C4-2B (cell line): ENCODE measurements at regions not wholly inside any gene's neighbourhood (a gene's known extent, or its start where the extent isn't known, plus 50 kb on each side); places are given as distances from the start of the nearest gene placed in this dataset.

Experiments used
- H3K27ac ChIP-seq: fragments of 450-650 bp; 2 replicates; pipeline ENCODE4 v1.5.1; 2017
- ZFX ChIP-seq: fragments of 450-650 bp; IDR thresholded peaks from 2 replicates; pipeline ENCODE4 v1.6.1; 2017
- TF ChIP-seq, protein P1 (sequence below): fragments of 450-650 bp; conservative IDR thresholded peaks from 2 replicates; pipeline ENCODE4 v1.5.1; 2017; ENCODE audit warnings: mild to moderate bottlenecking

DNA sequence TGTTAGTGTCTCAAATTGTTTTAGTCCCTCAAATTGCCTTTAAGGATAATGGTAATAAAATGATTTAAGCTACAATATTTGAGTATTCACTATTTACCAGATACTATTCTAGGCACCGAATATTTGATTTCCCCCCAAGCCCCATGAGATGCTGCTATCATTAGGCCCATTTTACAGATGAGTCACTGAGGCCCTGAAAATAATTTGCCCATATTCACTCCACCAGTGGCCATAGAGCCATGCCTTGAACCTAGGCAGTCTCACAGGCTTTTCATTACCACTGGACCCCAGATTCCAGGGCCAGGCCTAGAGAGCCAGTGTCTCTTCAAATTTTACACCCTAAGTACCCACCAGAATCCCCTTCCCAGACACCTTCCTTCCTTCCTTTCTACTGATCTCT is 133.7 kb downstream of the LINC00237 start:
- no peak overlapping the region for H3K27ac ChIP-seq
- TF ChIP-seq, protein P1, sequence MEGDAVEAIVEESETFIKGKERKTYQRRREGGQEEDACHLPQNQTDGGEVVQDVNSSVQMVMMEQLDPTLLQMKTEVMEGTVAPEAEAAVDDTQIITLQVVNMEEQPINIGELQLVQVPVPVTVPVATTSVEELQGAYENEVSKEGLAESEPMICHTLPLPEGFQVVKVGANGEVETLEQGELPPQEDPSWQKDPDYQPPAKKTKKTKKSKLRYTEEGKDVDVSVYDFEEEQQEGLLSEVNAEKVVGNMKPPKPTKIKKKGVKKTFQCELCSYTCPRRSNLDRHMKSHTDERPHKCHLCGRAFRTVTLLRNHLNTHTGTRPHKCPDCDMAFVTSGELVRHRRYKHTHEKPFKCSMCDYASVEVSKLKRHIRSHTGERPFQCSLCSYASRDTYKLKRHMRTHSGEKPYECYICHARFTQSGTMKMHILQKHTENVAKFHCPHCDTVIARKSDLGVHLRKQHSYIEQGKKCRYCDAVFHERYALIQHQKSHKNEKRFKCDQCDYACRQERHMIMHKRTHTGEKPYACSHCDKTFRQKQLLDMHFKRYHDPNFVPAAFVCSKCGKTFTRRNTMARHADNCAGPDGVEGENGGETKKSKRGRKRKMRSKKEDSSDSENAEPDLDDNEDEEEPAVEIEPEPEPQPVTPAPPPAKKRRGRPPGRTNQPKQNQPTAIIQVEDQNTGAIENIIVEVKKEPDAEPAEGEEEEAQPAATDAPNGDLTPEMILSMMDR, result no peak
- TF ChIP-seq ZFX, result no peak

DNA sequence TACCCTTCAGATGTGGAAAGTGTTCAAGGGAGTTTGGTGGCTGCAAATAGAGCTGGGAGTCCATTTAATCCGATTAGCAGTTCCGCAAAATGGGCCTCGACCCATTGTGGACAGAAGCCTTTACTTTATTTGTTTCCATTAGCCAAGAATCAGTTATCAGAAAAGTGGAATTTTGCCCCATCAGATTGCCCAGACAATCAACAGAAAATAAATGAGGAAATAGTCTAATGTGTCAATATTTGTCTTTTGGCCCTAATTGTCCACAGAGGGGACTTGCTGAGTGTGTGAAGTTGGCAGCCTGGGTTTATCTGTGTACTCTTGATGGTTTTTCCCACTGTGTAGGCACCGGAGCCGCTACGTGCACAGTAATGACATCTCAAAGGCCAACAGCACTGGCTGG is 134.3 kb downstream of the LINC00237 start:
- no peak overlapping the region for H3K27ac ChIP-seq
- TF ChIP-seq, protein P1, result no peak
- TF ChIP-seq ZFX, result no peak

DNA sequence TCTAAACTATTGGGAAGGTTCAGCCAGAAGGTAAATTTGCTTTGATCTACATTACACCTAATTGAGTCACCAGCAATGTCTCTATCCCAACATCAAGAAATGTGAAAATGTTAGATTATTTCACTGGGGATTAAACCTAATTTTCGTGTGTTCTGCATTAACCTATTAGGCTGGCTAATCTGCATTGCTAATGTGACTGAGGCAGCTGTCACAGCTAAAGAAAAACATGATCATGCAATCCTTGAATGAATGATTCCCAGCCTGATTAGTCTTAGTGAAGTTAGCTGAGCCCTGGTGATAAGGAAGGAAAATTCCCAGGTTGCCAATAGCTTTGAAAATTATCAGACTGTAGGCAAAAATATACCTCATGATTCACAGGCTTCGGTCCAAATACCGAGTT is 135.3 kb downstream of the LINC00237 start:
- TF ChIP-seq, protein P1, result no peak
- no peak for TF ChIP-seq ZFX
- no peak overlapping the region for H3K27ac ChIP-seq

DNA sequence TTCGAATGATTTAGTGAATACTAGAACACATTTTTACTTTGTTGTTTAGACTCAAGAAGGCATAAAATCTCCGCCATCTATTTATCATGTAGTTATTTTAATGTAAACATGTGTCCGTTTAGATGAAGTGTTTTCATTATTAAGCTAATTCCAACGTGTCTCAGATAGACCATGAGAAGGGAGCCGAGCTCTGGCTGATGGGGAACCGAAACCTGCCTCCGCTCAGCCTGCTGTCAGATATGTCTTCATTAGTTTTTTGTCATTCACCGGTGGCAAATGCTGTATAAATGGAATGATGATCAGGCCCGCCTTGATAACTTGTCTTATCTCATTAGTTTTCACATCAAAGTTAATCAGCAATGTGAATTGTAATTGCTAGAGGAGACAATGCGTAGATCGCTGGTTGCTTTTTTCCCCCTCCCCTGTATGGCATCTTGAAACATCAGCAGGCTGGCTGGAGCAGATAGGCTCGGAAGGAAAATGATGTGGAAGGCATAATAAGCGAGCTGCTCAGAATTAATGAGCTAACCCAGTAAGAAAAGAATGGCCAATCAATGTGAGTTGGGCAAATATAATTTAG is 136.4 kb downstream of the LINC00237 start:
- H3K27ac ChIP-seq, result no peak overlapping the region
- TF ChIP-seq ZFX, result no peak
- TF ChIP-seq, protein P1, result no peak

DNA sequence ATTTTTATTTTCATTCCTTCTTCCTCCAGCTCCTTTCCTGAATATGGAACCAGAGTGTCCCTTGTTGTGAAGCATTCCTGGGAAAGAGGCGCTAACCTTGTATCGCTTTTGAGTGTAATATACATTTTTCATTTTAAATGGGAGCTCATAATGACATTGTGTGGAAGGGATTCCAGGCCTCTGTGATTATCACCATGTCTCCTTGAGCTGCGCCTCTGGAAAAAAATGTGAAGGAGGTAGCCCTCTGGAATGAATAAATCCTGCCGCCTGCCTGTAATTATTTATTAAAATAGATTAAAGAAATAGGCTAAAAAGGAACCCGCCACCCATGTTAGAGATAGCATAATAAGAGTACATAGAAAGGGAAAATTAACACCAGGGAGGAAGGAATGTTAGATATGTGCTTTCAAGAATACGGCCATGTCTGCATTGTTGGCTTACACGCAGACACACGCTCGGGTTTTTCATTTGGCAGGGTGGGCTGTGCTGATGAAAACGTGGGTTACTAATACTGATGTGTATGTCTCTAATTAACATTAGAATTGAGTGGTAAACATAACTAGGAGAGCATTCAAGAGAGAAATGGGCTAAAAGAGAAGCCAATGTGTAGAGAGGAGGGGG is 138.5 kb downstream of the LINC00237 start:
- H3K27ac ChIP-seq, result no peak overlapping the region
- no peak for TF ChIP-seq ZFX
- TF ChIP-seq, protein P1, result no peak

DNA sequence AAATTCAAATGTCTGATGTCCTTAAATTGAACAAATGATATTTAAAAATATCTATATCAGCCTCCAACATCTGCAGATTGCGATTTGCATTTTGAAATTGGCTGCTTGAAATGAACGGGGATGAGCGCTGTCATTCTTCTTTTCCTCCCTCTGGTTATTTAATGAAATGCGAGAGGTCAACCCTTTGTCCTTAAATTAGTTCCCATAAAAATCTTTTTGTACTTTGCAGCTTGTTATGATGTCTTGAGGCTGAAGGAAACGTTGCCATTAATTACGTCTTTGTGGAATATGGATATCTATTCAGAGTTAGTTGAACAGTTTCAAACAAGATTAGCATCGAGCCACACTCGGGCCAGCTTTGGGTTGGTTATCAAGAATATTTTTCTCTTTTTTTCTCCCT is 140.0 kb downstream of the LINC00237 start:
- TF ChIP-seq, protein P1, result no peak
- no peak for TF ChIP-seq ZFX
- H3K27ac ChIP-seq, result no peak overlapping the region

DNA sequence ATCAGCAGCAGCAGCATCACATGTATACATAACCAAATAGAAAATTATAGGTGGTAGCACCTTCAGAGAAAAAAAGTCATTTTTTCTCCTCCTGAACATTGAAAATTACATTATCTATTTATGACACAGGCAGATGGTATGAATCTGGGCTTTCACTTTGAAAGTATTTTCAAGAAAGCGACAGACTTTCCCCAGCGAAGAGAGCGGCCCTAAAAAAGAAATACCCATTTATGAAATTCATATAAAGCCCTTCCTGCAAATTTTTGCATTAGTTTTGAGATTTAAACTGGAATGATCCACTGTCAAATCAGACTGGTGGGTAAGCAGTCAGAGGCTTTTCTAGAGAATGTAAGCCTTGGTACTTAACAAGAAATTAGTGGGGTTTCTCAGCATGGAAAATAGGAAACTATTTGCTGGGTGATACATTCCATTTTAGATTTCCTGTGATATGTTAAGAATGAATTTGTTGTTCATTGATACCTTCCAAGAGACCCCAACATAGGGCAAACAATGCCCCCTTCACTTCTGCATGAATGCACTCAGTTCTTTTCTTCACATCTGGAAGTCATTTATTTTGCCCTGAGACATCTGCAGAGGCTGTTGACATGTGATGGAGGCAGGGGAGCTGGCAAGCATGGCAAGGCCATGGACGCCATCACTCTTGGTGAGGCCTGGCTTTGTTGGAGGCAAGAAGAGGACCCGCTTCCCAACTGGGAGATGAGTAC is 147.0 kb downstream of the LINC00237 start:
- TF ChIP-seq, protein P1, result no peak
- TF ChIP-seq ZFX, result no peak
- no peak overlapping the region for H3K27ac ChIP-seq
